Stimulated activated CD4-positive, alpha-beta T cell treated with anti-CD3 and anti-CD28 coated beads, Interleukin-4, amount 100 ng/mL, for 24 hours (primary cell): ENCODE measurements at regions not wholly inside any gene's neighbourhood (a gene's known extent, or its start where the extent isn't known, plus 50 kb on each side); places are given as distances from the start of the nearest gene placed in this dataset.
A peak's percentile ranks its signal among the peaks of the same experiment; 100 is the strongest.
"Not testable (repeated sequence)": the region's sequence is repeated elsewhere in the genome, so short reads cannot be mapped to it uniquely, and the experiment has no call there.

Experiments
- DNase-seq: peaks from one replicate; pipeline ENCODE4 v3.0.0-alpha.2; 2020

DNA sequence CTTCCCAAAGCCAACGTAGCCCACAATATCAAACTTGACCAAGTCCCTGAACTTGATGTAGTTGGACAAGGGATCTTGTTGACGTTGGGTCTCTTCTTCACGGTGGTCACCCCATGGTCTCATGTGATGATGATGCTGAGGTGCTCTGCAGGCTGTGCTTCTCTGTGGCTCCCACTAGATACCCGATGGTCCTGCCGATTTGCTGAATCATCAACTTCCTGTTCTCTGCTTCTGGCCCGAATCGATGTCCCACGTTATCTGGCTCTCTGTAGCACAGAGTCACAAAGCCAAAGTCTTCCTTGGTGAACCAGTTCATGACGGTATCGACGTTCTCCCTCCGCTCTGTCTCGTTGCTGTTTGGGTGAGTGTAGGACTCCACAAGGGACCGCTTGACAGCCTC, 201.0 kb downstream of the ADRA2C start:
- DNase-seq: not testable (repeated sequence)

DNA sequence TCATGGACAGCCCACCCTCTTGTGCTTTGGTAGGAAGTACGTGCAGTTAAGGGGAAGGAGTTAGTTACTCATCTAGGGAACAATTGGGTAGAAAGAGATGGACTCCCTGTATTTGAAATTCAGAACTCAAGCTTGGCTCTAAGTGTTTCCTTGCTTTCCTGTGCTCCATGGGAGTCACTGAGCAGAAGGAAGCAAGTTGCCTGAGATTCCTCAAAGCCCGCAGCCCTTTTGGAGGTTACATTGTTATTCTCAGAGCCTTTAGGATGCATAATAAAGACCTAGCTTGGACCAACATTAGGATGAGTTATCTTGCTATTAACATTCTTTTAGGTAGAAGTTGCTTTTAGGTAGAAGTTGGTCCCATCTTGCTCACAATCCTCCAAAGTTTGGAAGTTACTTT, 206.4 kb downstream of the ADRA2C start:
- not testable (repeated sequence) for DNase-seq

GRCh38 chr4:3973581-3974200, 207.5 kb downstream of the ADRA2C start:
- not testable (repeated sequence) for DNase-seq

- DNase-seq: not testable (repeated sequence)
Measured at GRCh38 chr4:3983518-3984125, 217.4 kb downstream of the ADRA2C start.

GRCh38 chr4:3984796-3985195, 218.6 kb downstream of the ADRA2C start:
- DNase-seq: not testable (repeated sequence)

DNA sequence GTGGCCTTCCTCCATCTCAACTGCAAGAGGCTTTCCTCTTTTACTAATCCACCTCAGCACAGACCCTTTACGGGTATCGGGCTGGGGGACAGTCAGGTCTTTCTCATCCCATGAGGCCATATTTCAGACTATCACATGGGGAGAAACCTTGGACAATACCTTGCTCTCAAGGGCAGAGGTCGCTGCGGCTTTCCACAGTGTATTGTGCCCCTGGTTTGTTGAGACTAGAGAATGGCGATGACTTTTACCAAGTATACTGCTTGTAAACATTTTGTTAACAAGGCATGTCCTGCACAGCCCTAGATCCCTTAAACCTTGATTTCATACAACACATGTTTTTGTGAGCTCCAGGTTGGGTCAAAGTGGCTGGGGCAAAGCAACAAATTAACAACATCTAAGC, 220.2 kb downstream of the ADRA2C start:
- not testable (repeated sequence) for DNase-seq

- not testable (repeated sequence) for DNase-seq
Measured at GRCh38 chr4:3997386-3997785, 229.3 kb downstream of the OTOP1 start.

DNA sequence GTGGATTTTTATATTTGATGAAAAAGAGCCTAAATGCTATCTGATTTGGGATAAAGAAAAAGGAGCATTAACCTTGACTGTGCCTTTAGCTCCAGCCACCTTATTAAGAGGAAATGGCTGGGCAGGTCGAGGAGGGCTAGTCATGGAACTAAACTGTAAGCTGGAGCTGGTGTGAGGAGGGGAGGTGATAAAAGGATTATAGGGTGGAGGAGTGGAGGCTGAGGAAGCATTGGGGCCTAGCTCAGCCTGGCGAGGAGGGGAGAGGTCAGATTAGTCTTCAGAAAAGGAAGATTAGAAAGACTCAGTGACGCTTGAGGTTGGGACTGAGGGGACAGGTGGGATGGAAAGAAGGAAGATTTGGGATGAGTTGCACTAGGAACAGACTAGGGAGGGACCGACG, 222.7 kb downstream of the OTOP1 start:
- DNase-seq: not testable (repeated sequence)

GRCh38 chr4:4004702-4005101, 222.0 kb downstream of the OTOP1 start:
- DNase-seq: not testable (repeated sequence)

- DNase-seq: not testable (repeated sequence)
Measured at GRCh38 chr4:4006356-4006755, 220.4 kb downstream of the OTOP1 start.

DNA sequence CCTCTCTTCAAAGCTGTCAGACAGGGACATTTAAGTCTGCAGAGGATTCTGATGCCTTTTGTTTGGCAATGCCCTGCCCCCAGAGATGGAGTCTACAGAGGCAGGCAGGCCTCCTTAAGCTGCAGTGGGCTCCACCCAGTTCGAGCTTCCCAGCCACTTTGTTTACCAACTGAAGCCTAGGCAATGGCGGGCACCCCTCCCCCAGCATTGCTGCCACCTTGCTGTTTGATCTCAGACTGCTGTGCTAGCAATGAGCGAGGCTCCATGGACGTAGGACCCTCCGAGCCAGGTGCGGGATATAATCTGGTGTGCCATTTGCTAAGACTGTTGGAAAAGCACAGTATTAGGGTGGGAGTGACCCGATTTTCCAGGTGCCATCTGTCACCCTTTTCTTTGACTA, 207.7 kb downstream of the OTOP1 start:
- not testable (repeated sequence) for DNase-seq

DNA sequence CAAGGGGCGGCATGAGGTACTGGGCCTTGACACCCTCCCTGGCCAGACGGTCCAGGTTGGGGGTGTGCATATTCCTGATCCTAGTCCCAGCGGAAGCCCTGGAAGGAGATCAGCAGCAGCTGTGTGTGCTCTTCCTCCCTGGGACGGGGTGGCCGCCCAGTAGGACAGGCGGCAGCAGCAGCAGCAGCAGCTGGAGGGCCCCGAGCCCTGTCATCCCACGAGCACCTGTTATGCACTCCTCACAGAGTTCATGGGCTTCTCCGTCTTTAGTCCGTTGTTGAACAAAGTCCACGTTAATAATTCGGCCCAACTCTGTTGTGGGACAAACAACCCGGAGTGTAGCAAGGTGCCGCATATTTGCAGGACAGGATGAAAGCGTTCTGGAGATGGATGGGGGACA, 205.6 kb downstream of the OTOP1 start:
- not testable (repeated sequence) for DNase-seq

GRCh38 chr4:4026708-4027107, 200.0 kb downstream of the OTOP1 start:
- DNase-seq: not testable (repeated sequence)

DNA sequence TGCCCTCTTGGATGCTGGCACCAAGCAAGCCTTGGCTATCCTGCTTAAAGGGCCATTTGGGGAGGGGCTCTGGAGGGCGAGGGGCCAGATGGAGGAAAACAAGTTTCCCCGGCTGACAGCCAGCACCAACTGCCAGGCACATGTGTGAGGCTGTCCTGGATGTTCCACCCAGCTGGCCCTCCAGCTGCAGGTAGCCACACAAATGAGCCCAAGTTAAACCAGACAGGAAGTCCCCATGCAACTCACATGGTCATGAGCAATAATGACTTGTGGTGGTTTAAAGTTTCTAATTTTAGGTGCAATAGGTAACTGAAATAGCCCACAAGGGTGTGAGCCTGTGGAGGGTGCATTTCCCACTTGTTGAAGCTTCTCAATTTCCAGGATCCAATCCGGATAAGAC, 198.0 kb downstream of the OTOP1 start:
- not testable (repeated sequence) for DNase-seq

DNA sequence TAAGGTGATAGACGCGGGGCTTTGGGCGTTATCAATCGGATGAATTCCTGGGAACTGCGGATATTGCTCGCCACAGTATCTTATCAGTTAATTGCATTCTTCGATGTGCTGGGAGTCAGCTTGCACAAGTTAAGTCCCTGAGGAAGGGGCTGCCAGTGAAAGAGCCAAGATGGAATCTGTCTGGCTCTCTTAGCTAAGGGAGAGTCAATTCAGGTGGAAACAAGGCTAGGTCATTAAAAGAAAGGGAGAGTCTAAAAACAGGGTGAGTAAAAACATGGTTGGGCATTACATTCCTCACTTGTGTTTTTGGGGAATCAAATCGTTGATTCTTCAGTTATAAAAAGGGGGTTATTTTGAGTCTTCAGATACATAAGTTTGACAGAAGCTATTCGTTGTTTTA, 196.2 kb downstream of the OTOP1 start:
- DNase-seq: not testable (repeated sequence)

- not testable (repeated sequence) for DNase-seq
Measured at GRCh38 chr4:4031446-4032135, 195.1 kb downstream of the OTOP1 start.

DNA sequence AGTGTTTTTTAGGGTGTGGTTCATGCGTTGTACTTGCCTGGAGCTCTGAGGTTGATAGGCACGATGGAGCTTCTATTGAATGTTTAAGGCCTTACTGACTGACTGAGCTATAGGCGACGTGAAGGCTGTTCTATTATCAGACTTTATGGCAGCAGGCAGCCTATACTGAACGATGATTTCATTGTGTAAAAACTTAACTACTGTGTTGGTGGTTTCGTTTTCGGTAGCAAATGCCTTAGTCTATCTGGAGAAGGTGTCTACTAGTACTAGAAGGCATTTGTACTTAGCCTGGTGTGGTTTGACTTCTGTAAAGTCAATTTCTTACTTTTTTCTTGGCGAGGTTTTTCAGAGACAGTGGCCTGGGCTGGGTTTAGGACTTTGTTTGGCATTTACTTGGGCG, 194.4 kb downstream of the OTOP1 start:
- DNase-seq: not testable (repeated sequence)

DNA sequence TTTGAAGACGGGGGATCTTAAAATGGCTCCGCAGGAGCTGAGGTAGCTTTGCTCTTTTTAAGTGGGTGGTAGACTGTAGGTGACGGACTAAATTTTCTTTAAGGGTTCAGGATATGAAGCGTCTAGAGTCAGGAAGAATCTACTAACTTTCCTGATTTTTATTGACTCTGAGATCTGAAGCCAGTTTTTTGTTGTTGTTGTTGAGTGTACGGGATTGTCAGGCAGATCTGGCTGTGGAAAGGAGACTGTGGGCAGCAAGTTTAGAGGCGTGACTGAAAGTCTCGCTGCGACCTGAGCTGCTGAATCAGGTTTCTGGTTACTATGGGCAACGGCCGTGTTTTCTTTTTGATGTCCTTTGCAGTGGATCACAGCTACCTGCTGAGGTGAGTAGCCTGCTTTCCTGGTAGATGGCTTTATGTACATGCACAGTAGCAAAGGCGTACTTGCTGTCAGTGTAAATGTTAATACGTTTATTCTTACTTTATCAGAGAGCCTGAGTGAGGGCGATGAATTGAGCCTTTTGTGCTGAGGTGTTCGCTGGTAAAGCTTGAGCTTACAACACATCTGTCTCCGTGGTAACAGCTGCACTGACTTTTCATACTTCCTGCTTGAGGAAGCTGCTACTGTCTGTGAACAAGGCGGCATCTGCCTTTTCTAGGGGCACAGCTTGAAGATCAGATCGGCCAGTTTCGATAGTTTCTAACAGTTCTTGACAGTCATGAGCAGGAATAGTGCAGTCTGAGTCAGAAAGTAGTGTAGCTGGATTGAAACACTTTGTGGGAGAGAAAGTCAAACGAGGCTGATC, 193.7 kb downstream of the OTOP1 start:
- peak; percentile 8 for DNase-seq

GRCh38 chr4:4037399-4038138, 189.2 kb downstream of the OTOP1 start:
- DNase-seq: not testable (repeated sequence)

- not testable (repeated sequence) for DNase-seq
Measured at GRCh38 chr4:4045823-4046222, 180.9 kb downstream of the OTOP1 start.

GRCh38 chr4:4046686-4047085, 180.0 kb downstream of the OTOP1 start:
- DNase-seq: not testable (repeated sequence)

DNA sequence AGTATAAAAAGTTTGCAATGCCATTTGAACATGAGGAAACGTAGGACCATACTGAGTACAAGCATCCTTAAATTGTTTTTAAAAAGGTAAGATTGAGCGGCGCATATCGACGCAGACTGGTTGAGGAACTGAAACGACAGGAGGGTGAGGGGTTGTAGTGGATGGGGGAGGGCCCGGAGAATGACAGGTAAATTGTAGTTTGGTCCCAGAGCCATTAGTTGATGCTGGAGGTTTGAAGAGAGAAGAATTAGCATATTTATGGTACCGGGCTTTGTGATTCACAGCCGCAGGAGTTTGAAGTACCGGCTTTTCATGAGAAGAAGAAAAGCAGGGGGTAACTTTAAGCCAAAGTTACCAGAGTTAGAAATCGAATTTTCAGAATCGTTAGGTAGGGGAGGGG, 179.5 kb downstream of the OTOP1 start:
- not testable (repeated sequence) for DNase-seq
